ENCODE measurements at regions not wholly inside any gene's neighbourhood (a gene's known extent, or its start where the extent isn't known, plus 50 kb on each side); places are given as distances from the start of the nearest gene placed in this dataset.

GRCh38 chr4:99712099-99712498, 54.5 kb upstream of the C4orf54 start:
- no peak for DNase-seq

- DNase-seq = no peak
Measured at GRCh38 chr4:99711657-99712056, 54.0 kb upstream of the C4orf54 start.

- DNase-seq = no peak
Measured at GRCh38 chr4:99710681-99711345, 53.2 kb upstream of the C4orf54 start.

GRCh38 chr4:99710020-99710419, 52.4 kb upstream of the C4orf54 start:
- no peak for DNase-seq

- no peak for DNase-seq
Measured at GRCh38 chr4:99708551-99708950, 50.9 kb upstream of the C4orf54 start.

All from T1000 (cell line).